ENCODE measurements at regions not wholly inside any gene's neighbourhood (a gene's known extent, or its start where the extent isn't known, plus 50 kb on each side); places are given as distances from the start of the nearest gene placed in this dataset.

DNA sequence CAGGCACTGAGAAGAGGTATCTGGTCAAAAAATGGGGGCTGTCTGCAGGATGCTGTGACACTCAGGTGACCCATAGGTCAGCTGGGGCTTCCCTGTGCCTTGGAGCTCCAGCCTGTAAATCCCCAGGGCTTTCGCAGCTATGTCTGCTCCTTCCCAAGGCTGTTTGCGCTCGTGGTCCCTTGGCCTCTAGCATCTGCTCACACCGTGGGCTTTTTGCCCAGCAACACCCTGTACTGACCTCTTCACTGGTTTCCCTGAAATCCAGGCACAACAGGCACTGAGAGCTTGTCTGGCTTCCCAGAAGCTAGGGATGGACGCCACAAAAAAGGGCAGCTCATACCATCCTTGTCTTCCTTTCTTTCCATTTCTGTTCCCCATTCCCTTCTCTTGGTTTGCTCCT lies 280.3 kb upstream of the HABP2 start:
- TF ChIP-seq, protein P1, sequence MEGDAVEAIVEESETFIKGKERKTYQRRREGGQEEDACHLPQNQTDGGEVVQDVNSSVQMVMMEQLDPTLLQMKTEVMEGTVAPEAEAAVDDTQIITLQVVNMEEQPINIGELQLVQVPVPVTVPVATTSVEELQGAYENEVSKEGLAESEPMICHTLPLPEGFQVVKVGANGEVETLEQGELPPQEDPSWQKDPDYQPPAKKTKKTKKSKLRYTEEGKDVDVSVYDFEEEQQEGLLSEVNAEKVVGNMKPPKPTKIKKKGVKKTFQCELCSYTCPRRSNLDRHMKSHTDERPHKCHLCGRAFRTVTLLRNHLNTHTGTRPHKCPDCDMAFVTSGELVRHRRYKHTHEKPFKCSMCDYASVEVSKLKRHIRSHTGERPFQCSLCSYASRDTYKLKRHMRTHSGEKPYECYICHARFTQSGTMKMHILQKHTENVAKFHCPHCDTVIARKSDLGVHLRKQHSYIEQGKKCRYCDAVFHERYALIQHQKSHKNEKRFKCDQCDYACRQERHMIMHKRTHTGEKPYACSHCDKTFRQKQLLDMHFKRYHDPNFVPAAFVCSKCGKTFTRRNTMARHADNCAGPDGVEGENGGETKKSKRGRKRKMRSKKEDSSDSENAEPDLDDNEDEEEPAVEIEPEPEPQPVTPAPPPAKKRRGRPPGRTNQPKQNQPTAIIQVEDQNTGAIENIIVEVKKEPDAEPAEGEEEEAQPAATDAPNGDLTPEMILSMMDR (conservative IDR thresholded peaks at IDR 0.05; ENCODE audit: low read length): no peak
- no peak for TF ChIP-seq EZH2phosphoT487 (IDR thresholded peaks at IDR 0.05; ENCODE audit: borderline replicate concordance, low read depth, low read length)
